Thyroid gland (tissue), 4 donors: ENCODE measurements at regions not wholly inside any gene's neighbourhood (a gene's known extent, or its start where the extent isn't known, plus 50 kb on each side); places are given as distances from the start of the nearest gene placed in this dataset.

ENCODE experiments used
- CTCF ChIP-seq, 6 experiments: fragments of 200-600 bp in 3 of 6; fragments of 450-650 bp in 3 of 6; sonication (generic) in 3 of 6; IDR thresholded peaks; one replicate each; pipeline ENCODE4 v1.5.1; 2016 to 2019; ENCODE audit warnings: antibody characterized with exemption in 6 of 6, mild to moderate bottlenecking in 2 of 6, inconsistent platforms in 1 of 6, moderate library complexity in 1 of 6
- POLR2A ChIP-seq, 2 donors: fragments of 450-650 bp; IDR thresholded peaks; one replicate each; pipeline ENCODE4 v1.6.1; 2017; ENCODE audit warnings: antibody characterized with exemption in 2 of 2, mild to moderate bottlenecking in 2 of 2, moderate library complexity in 1 of 2

- no peak for TF ChIP-seq POLR2A (IDR thresholded peaks at IDR 0.05)
- no peak for TF ChIP-seq CTCF (IDR thresholded peaks at IDR 0.05)
Observed at GRCh38 chr3:72071624-72072023, 286.7 kb upstream of the PROK2 start.
